Hepatocyte (in vitro differentiated cells): ENCODE measurements at regions not wholly inside any gene's neighbourhood (a gene's known extent, or its start where the extent isn't known, plus 50 kb on each side); places are given as distances from the start of the nearest gene placed in this dataset.

Experiments
- EZH2phosphoT487 ChIP-seq: fragments of 200-600 bp; sonication (generic); IDR thresholded peaks from one replicate; pipeline ENCODE4 v1.6.1; 2018; ENCODE audit warnings: antibody characterized with exemption, mild to moderate bottlenecking, low read depth, moderate library complexity; ENCODE audit not compliant: unreplicated experiment, severe bottlenecking
- TF ChIP-seq, protein P1 (sequence below): fragments of 200-600 bp; sonication (generic); IDR thresholded peaks from 2 replicates; pipeline ENCODE4 v1.5.1; 2016; ENCODE audit warnings: antibody characterized with exemption, mild to moderate bottlenecking; ENCODE audit not compliant: poor library complexity

DNA sequence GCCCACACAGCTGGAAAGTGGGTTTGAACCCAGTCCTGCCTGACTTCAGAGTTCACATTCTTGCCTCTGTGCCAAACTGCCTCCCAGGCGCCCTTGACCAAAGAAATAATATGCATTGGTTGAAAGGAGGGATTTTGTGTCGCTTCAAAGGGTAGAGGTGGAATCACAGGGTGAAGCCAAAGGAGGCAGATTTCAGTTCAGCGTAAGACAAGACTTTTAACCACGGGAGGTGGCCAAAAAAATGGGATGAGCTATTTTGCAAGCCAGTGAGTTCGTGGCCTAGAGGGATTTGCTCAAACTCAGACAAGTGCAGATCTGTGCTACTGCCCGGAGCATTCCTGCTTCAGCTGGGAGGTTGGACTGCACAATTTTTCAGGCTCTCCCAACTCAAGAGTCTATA, 57.6 kb upstream of the RANBP3L start:
- TF ChIP-seq, protein P1, sequence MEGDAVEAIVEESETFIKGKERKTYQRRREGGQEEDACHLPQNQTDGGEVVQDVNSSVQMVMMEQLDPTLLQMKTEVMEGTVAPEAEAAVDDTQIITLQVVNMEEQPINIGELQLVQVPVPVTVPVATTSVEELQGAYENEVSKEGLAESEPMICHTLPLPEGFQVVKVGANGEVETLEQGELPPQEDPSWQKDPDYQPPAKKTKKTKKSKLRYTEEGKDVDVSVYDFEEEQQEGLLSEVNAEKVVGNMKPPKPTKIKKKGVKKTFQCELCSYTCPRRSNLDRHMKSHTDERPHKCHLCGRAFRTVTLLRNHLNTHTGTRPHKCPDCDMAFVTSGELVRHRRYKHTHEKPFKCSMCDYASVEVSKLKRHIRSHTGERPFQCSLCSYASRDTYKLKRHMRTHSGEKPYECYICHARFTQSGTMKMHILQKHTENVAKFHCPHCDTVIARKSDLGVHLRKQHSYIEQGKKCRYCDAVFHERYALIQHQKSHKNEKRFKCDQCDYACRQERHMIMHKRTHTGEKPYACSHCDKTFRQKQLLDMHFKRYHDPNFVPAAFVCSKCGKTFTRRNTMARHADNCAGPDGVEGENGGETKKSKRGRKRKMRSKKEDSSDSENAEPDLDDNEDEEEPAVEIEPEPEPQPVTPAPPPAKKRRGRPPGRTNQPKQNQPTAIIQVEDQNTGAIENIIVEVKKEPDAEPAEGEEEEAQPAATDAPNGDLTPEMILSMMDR, result no peak
- TF ChIP-seq EZH2phosphoT487, result no peak
